Esophagus mucosa (tissue), 1 donor: ENCODE measurements at regions not wholly inside any gene's neighbourhood (a gene's known extent, or its start where the extent isn't known, plus 50 kb on each side); places are given as distances from the start of the nearest gene placed in this dataset.

Experiments used
- ATAC-seq: fragments of 200-7000 bp; cut with Tn5 transposase; one replicate; pipeline ENCODE4 v1.9.1; 2020
- donor health status: DM: yes; HTN: yes; CAD: no.

DNA sequence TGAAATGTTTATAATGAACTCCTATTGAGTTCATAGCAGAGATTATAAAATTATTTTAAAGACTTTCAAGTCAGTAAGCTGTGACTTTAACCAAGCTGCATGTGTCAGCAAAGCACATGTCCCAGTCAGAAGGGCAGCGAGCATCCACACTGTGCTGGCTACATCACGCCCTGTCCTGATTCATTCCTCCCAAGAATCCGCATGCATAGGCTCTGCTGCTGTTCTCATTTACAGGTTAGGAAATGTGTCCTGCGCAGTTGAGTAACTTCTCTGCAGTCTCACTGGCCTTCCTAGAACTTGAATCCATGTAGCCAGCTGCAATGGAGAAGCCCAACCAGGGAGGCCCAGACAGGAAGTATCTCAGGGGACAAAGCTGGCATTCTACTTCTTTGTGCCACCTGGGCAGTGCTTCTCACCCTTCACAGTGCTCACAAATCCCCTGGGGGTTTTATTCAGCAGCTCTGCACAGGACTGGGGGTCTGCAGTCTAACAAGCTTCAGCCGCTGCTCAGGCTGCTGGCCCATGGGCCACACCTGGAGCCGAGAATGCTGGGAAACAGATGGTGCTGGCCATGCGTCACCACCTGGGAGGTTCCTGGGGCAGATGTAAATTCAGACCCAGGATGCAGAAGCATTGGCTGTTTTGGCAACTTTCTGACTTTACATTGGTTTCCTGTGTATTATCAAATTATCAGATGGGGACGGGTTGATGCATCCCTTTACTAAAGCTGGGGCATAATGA, 192.8 kb upstream of the GDF10 start:
- no peak for ATAC-seq

DNA sequence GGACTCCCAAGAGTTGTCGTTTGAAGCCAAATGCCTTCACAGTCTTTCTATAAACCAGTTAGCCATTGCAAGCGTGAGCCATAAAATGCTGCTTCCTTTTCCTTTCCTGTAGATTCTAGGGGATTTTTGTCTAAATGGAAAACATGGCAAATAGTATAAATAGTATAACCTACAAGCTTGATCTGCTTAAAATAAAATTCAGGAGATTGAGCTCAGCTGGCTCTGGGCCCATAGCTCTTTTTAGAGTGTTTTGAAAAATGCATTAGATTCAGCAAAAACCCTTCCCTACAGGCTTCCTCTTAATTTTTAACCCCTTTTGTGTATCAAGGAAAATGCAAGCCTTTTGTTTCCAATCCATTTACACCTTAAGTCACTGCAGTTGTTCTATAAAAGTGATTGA, 190.1 kb upstream of the GDF10 start:
- ATAC-seq, result no peak

GRCh38 chr10:47111329-47111862, 188.6 kb upstream of the GDF10 start:
- no peak for ATAC-seq

DNA sequence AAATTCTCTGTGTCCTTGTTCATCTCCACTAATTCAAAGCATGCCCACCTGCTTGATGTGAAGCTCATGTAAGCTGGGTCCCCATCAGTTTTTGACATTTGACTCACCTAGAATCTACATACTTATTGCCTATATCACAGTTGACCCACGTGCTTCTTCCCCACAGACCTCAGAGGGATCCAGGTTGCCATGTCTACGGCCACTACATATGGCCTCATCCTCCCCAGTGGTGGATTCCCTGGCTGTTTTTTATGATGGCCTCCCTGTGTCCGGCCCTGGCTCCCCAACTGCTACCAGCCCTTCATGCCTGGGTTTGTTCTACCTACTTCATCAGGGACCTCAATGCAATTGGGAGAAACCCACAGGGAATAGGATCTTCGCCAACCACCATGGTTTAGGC, 187.4 kb upstream of the GDF10 start:
- ATAC-seq, result no peak

DNA sequence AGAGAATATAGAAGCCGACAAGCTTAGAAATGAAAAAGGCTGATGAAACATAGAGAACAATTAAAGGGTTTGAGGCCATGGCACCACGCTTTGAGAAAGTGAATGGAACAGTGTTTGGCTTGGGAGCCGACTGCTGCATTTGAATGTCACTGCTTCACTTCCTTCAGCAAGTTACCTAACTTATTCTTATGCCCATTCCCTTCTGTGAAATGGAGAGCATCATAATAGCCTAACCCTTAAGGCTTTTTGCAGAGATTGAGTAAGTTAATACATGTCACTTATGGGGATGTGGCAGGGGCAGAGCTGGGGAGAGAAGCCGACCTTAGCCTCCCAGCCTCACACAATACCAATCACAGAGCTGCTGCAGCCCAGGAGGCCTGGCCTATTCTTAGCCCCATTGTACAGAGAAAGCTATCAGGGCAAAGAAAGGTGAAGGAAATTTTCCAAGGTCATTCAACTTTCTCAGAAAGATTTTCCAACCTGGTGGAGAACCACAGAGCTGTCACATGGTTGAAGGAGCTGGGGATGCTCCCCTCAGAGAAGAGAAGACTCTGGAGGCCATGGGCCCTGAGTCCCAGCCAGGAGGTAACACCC, 186.0 kb upstream of the GDF10 start:
- no peak for ATAC-seq

- ATAC-seq, result no peak
These were observed 185.3 kb upstream of the GDF10 start for GRCh38 chr10:47114680-47115186.

DNA sequence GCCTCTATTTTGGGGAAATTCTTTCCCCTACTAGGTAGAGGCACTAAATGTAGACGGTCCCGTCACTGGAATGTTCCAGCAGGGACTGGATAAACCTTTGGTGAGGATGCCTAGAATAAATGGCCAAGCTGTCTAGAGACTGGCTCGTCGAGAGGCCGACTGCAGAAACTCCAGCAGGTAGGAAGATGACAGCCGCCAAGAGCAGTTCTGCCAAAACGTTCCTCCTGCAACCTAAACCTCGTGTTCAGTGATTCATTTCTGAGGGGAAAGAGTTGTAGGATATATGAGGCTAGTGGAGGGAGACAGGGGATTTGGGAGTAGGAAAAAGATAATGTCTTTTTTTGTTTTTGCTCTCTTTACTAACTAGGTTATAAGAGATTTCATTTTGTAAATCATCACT, 184.7 kb upstream of the GDF10 start:
- no peak for ATAC-seq

DNA sequence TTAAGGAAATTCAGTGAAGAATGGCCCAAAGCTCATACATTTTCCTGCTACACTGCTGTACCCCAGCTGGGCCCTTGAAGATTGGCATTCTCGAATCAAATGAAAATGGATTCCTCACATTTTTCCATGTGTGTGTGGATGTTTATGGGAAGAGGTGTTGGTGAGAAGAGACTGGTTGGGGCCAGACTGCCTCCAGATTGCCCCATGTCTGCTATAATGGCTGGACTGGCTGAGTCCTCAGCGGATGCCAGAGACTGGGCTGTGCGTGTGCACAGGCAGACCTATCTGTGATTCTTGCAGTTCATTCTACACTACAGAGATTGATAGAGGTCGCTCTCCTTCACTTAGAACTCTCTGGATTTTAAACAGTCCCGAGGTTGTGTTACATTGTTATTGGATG, 183.6 kb upstream of the GDF10 start:
- ATAC-seq, result no peak

DNA sequence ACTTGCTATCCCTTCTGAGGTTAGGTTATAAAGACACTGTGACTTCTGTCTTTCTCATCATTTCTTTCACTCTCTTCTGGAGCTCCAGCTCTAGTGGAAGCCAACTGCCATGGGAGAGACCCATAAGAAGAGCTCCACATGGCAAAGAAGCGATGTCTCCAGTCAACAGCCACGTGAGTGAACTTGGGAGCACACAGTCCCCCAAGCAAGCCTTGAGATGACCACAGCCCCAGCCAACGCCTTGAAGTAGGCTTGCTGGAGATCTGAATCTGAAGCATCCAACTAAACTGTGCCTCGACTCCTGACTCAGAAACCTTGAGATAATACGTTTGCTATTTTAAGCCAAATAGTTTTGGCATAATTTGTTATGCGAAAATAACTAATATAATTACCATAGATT, 181.7 kb upstream of the GDF10 start:
- no peak for ATAC-seq

DNA sequence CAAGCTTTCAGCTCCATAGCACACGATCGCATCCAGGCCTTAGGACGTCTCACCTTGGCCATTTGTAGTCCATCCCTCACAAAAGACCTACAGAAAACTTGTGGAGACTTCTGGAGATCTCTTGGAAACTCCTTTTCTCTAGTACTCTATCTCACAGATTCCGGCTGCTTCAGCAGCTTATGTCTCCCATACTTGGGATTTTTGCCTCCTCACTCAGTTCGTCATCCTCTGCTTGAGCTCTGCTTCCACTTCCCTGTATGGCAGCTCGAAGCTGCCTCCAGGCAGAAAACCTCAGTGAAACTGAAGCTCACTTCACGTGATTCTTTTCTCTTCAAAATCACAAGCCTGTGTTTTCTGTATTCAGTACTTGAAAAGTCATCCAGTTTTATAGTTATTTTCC, 178.7 kb upstream of the GDF10 start:
- ATAC-seq, result no peak

- no peak for ATAC-seq
These were observed 176.2 kb upstream of the GDF10 start for GRCh38 chr10:47123716-47124288.

DNA sequence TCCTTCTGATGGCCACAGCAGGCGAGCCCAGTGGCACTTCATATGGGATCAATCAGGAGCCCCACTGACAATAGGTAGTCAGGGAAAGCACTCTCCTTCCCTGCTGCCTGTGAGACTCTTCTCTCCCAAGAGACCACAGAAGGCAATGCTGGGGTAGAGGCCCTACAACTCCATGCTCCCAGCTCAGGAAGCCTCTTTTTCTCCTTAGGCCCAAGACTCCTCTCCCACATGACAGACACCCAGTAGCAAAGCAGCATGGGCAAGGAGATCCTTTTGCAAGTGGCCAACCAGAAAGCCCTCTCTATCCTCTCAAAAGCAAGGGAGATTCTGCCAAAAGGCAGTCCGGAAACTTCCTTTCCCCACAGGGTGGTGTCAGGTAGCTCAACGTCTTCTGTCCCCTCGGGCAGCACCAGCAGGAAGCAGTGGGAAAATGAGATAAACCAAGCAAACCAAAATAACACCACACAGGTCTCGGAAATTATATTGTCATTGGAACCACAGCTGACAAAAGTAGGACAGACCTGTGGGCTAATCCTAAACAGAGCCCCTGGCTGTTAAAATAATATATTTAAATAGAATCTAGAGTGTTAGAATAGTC, 172.7 kb upstream of the GDF10 start:
- no peak for ATAC-seq

DNA sequence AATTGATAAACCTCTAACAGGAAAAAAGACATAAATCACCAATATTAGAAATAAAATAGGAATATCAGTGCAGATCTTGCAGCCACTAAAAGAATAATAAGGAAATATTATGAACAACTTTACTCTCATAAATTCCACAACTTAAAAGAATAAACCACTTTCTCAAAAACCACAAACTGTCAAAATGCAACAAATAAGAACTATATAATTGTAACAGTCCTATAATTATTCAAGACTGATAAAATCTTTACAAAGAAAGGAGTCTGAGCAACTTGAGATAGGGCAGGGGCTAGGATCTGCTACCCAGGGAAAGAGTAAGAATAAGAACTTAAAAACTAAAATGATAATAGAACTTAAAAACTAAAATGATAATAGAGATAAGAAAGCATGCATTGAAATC, 169.5 kb upstream of the GDF10 start:
- ATAC-seq, result no peak

- ATAC-seq, result no peak
These were observed 166.0 kb upstream of the GDF10 start for GRCh38 chr10:47133871-47134570.

DNA sequence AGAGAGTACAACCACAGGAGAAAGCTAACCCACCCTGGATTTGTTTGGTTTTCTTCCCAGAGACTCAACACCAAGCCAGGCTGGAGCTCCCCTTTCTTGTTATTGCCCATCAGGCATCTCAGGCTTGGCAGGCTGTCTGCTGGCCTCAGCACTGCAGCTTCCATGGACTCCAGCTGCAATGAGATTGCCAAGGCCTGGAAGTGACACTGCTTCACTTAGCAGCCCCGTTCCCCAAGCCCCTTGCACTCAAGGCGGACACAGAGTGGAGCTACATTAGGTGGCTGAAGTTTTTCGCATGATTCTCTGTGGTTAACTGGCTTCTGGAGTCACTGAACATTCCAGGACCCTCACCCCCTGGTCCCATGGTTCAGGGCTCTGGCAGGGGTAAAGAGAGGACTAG, 163.1 kb upstream of the GDF10 start:
- ATAC-seq, result no peak

- no peak for ATAC-seq
These were observed 162.6 kb upstream of the GDF10 start for GRCh38 chr10:47137311-47137851.

- ATAC-seq, result no peak
These were observed 160.9 kb upstream of the GDF10 start for GRCh38 chr10:47139121-47139520.

DNA sequence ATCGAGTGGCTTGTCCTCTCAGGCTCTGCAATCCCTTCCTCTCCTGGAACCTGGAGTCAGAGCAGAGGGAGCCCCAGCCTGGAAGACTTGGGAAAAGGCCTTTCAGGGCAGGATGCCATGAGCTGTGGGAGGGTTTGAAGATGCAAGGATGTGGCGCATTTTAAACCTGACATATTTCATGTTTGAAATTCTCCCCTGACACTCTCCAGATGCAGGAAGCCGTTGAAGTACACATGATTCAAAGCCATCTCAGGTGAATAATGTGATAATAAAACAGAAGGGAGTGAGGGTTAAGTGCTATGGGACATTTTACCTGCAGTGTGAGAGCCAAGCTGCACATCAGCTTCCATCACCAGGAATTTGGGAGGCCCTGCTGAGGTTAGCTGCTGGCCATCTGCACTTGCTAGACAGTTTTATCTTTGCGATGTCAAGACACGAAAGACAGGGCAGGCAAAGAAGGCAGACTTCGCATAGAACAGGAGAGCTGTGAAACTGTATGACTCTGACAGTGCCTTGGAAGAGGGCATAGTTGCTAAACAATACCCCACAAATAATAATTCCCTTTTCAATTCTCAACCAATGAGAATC, 159.1 kb upstream of the GDF10 start:
- ATAC-seq, result no peak

DNA sequence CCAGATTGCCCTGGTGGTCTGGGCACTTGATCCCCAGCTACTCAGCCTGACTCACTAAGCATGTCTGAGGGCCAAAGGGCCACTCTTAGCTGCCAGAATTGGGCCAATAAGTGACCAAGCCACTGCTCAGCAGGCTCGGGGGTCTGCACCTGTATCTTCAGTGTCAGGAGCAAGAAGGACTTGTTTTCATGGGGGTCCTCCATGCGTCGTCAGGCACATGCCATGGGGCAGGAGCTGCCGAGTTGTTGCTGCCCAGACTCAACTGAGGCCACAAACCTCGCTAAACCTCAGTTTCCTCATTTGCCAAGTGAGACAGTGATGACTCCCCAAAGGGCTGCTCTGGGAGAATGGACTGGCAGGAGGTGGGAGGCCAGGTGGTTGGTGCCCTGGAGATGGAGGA, 158.6 kb upstream of the GDF10 start:
- ATAC-seq, result no peak

- ATAC-seq, result no peak
These were observed 156.9 kb upstream of the GDF10 start for GRCh38 chr10:47143072-47143471.

DNA sequence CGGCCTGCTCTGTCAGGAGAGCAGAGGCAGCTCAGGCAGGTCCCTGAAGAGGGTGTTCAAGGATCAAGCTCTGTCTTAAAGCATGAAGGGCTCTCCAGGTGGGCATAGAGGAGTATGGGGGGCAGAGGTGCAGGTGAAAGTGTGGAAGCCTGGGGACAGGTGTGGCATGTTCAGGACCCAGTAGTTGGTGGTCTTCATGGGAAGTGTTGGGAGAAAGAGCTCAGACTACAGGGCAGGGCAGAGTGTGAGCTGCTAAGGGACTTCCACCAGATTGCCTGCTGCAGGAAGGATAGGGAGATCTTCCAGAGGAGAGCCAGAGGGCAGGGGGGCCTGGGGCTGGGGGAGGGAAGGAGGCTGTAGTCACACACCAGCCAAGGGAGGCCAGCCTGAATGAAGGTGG, 156.5 kb upstream of the GDF10 start:
- ATAC-seq, result no peak

- ATAC-seq, result no peak
These were observed 155.5 kb upstream of the GDF10 start for GRCh38 chr10:47144525-47144924.
